Caco-2 (cell line): ENCODE measurements at regions not wholly inside any gene's neighbourhood (a gene's known extent, or its start where the extent isn't known, plus 50 kb on each side); places are given as distances from the start of the nearest gene placed in this dataset.
A peak's percentile ranks its signal among the peaks of the same experiment; 100 is the strongest.

Experiments
- BruUV-seq: library from RNA; stranded (reverse); fragments of 400-500 nt; replicated peaks from 2 replicates; lab custom pipeline; 2021; lab: Mats Ljungman, UMichigan
- CTCF ChIA-PET: fragments of 300-600 bp; sonication (Branson Sonifier 250); formaldehyde crosslinking; loops from one replicate; lab custom pipeline; 2022; ENCODE audit warnings: antibody characterized with exemption; lab: Charles Lee
- POLR2A ChIA-PET: fragments of 300-600 bp; sonication (Branson Sonifier 250); formaldehyde crosslinking; loops from one replicate; lab custom pipeline; 2022; ENCODE audit warnings: antibody characterized with exemption; lab: Charles Lee
- DNase-seq, 2 experiments: peaks; one replicate each; pipeline versions ENCODE4 v3.0.0 to v3.0.0-alpha.2; 2020 to 2022
- H3K27me3 ChIP-seq: replicated peaks from 2 replicates; pipeline ENCODE4 v1.6.0; 2011; ENCODE audit warnings: low read length; ENCODE audit not compliant: control insufficient read depth, insufficient read depth
- H3K36me3 ChIP-seq: 2 replicates; pipeline ENCODE4 v1.5.1; 2011; ENCODE audit warnings: low read length; ENCODE audit not compliant: control insufficient read depth, insufficient read depth
- H3K4me1 ChIP-seq: fragments of 250-450 bp; sonication (Bioruptor Pico); 2 replicates; pipeline ENCODE4 v1.5.1; 2020; ENCODE audit warnings: mild to moderate bottlenecking
- H3K4me3 ChIP-seq: 2 replicates; pipeline ENCODE4 v1.5.1; 2011; ENCODE audit warnings: low read depth, mild to moderate bottlenecking, control low read depth, low read length
- H3K9me3 ChIP-seq: fragments of 250-450 bp; sonication (Bioruptor Pico); 2 replicates; pipeline ENCODE4 v1.5.1; 2020; ENCODE audit warnings: mild to moderate bottlenecking, moderate library complexity
- H3K27ac Mint-ChIP-seq: one replicate; pipeline ENCODE4 v1.8.0; 2022; ENCODE audit warnings: mixed read lengths; ENCODE audit not compliant: unreplicated experiment
- H3K27me3 Mint-ChIP-seq: one replicate; pipeline ENCODE4 v1.8.0; 2022; ENCODE audit warnings: mixed read lengths; ENCODE audit not compliant: insufficient read depth, unreplicated experiment
- H3K36me3 Mint-ChIP-seq: one replicate; pipeline ENCODE4 v1.8.0; 2022; ENCODE audit warnings: mild to moderate bottlenecking, mixed read lengths; ENCODE audit not compliant: insufficient read depth, unreplicated experiment
- H3K4me1 Mint-ChIP-seq: one replicate; pipeline ENCODE4 v1.8.0; 2022; ENCODE audit warnings: low read depth, mixed read lengths; ENCODE audit not compliant: unreplicated experiment
- H3K4me3 Mint-ChIP-seq: one replicate; pipeline ENCODE4 v1.8.0; 2022; ENCODE audit warnings: mild to moderate bottlenecking, moderate library complexity, mixed read lengths; ENCODE audit not compliant: unreplicated experiment
- H3K9me3 Mint-ChIP-seq: one replicate; pipeline ENCODE4 v1.8.0; 2022; ENCODE audit warnings: mixed read lengths; ENCODE audit not compliant: unreplicated experiment
- intact Hi-C: fragments of 100-400 bp; cut with micrococcal nuclease; formaldehyde crosslinking; loops from one replicate; pipeline ENCODE4 v1.10.0; 2022; ENCODE audit not compliant: unreplicated experiment
- TF ChIP-seq, protein P1 (sequence below), 2 experiments: fragments of 200-600 bp in 1 of 2; IDR thresholded peaks; 1 replicate in 1 of 2; 2 replicates in 1 of 2; pipeline versions ENCODE4 v1.5.1 to v1.8.0; 2011 to 2022; ENCODE audit warnings: antibody characterized with exemption in 1 of 2, control low read depth in 1 of 2, inconsistent platforms in 1 of 2, low read depth in 1 of 2, low read length in 1 of 2, mild to moderate bottlenecking in 1 of 2, moderate library complexity in 1 of 2; ENCODE audit not compliant: insufficient read depth in 1 of 2, severe bottlenecking in 1 of 2, unreplicated experiment in 1 of 2

DNA sequence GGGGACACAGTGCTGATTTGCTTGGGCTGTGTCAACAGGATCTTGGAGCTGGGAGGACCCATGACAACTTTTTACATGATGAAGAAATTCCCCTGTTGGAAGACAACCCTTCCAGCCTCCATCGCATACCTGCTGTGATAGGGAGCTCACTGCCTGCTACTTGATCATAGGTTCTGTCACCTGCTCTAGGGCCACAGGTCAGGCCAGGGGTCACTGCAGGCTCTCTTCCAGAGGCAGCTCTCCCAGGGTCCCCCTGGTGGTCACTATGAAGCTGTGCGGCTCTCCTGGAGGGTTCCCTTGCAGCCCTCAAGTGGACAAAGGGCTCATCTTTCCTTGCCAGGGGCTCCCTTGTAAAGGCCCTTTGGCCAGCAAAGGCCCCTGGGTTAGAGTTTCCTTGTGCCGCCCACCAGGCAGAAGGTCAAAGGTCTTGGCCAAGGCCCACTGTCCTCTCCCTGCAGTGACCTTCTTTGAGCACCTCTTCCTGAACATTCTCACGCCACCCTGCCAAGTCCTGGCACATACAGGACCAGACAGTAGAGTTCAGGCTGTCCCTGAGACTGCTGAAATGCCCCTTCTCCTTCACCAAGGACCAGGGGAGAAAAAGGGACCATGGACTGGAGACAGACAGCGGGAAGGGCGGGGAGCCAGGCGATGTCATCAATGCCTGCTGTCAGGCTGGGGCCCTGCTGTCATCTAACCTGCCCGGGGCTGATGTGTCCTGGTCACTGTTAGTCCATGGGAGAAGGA is 345.1 kb downstream of the DYSF start:
- TF ChIP-seq, protein P1, sequence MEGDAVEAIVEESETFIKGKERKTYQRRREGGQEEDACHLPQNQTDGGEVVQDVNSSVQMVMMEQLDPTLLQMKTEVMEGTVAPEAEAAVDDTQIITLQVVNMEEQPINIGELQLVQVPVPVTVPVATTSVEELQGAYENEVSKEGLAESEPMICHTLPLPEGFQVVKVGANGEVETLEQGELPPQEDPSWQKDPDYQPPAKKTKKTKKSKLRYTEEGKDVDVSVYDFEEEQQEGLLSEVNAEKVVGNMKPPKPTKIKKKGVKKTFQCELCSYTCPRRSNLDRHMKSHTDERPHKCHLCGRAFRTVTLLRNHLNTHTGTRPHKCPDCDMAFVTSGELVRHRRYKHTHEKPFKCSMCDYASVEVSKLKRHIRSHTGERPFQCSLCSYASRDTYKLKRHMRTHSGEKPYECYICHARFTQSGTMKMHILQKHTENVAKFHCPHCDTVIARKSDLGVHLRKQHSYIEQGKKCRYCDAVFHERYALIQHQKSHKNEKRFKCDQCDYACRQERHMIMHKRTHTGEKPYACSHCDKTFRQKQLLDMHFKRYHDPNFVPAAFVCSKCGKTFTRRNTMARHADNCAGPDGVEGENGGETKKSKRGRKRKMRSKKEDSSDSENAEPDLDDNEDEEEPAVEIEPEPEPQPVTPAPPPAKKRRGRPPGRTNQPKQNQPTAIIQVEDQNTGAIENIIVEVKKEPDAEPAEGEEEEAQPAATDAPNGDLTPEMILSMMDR (IDR thresholded peaks at IDR 0.05; ENCODE audit: insufficient read depth in 1 of 2, low read depth in 1 of 2, low read length in 1 of 2, severe bottlenecking in 1 of 2, unreplicated experiment in 1 of 2), result peak; percentile 88 to 92
- peaks cover 28% of the 10 kb centered on the region for H3K4me1 Mint-ChIP-seq
- CTCF ChIA-PET, result interaction anchor here (0.7 to 2.7 kb wide), 9 partner anchors 14 to 352 kb away, joined by 3 to 11 read pairs (median 4); no protein-coding TSS in a partner anchor

GRCh38 chr2:71797035-71797810 is 343.9 kb downstream of the DYSF start:
- intact Hi-C loops, result loop anchor here (5.0 kb wide), 1 partner anchor 110 kb away; no protein-coding TSS in a partner anchor
- TF ChIP-seq, protein P1 (IDR thresholded peaks at IDR 0.05; ENCODE audit: insufficient read depth in 1 of 2, low read depth in 1 of 2, low read length in 1 of 2, severe bottlenecking in 1 of 2, unreplicated experiment in 1 of 2), result no peak
- Mint-ChIP-seq H3K4me3 (no peak overlapping the region), H3K4me1 (peaks cover 37% of the 10 kb centered on the region), H3K36me3 (no peaks in the 10 kb centered on the region), H3K9me3 (no peaks in the 10 kb centered on the region), H3K27ac (peak overlapping the region; percentile 61), H3K27me3 (no peaks in the 10 kb centered on the region)
- BruUV-seq, result no TSS peak
- CTCF ChIA-PET, result interaction anchor here (0.7 to 2.7 kb wide), 5 partner anchors 12 to 354 kb away, joined by 3 to 11 read pairs (median 8); no protein-coding TSS in a partner anchor
- Histone ChIP-seq H3K4me1 (peaks cover 43% of the 10 kb centered on the region), H3K27me3 (no peaks in the 10 kb centered on the region), H3K9me3 (no peaks in the 10 kb centered on the region), H3K4me3 (no peak overlapping the region), H3K36me3 (no peaks in the 10 kb centered on the region)
- DNase-seq, result no peak
- POLR2A ChIA-PET, result no interaction called here

More for the DNA sequence above, 345.1 kb downstream of the DYSF start:
- Histone ChIP-seq H3K4me3 (no peak overlapping the region), H3K4me1 (peaks cover 32% of the 10 kb centered on the region), H3K36me3 (no peaks in the 10 kb centered on the region), H3K9me3 (no peaks in the 10 kb centered on the region), H3K27me3 (no peaks in the 10 kb centered on the region)
- no peak overlapping the region for H3K27ac Mint-ChIP-seq
- intact Hi-C loops, result loop anchor here (1.0 to 5.0 kb wide), 5 partner anchors 19 to 253 kb away; no protein-coding TSS in a partner anchor
- H3K27me3 Mint-ChIP-seq, result no peaks in the 10 kb centered on the region
- POLR2A ChIA-PET, result interaction anchor here (0.6 kb wide), 1 partner anchor 493 kb away, joined by 3 read pairs; no protein-coding TSS in a partner anchor
- BruUV-seq, result no TSS peak
- H3K9me3 Mint-ChIP-seq, result no peaks in the 10 kb centered on the region
- peak; percentile 71 to 80 for DNase-seq
- H3K36me3 Mint-ChIP-seq, result no peaks in the 10 kb centered on the region
- no peak overlapping the region for H3K4me3 Mint-ChIP-seq

DNA sequence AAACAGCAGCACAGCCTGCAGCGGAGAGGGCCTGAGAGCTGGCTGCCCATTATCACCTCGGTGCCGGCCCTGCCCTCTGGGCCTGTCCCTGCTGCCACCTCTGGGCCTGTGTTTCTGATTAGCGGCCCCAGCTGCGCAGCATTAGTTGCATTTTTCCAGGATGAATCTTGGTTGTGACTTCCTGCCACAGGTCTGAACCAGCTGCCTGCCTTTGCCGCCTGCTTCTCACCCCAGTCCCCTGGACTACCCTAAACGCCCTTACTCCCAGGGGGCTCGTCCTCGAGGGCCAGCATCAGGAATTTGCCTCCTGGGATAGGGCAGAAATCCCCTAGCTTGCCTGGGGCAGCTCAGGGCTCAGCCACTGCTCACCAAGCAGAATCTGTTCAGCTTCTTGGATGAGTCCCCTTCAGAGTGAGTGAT is 342.8 kb downstream of the DYSF start:
- Histone ChIP-seq H3K27me3 (no peaks in the 10 kb centered on the region), H3K4me1 (peaks cover 43% of the 10 kb centered on the region), H3K36me3 (no peaks in the 10 kb centered on the region), H3K9me3 (no peaks in the 10 kb centered on the region), H3K4me3 (no peak overlapping the region)
- peak in 1 of 2 experiments; percentile 44 for DNase-seq
- H3K4me3 Mint-ChIP-seq, result no peak overlapping the region
- H3K4me1 Mint-ChIP-seq, result peaks cover 37% of the 10 kb centered on the region
- intact Hi-C loops, result loop anchor here (5.0 kb wide), 1 partner anchor 109 kb away; no protein-coding TSS in a partner anchor
- BruUV-seq, result no TSS peak
- H3K27me3 Mint-ChIP-seq, result no peaks in the 10 kb centered on the region
- no peaks in the 10 kb centered on the region for H3K9me3 Mint-ChIP-seq
- TF ChIP-seq, protein P1 (IDR thresholded peaks at IDR 0.05; ENCODE audit: insufficient read depth in 1 of 2, low read depth in 1 of 2, low read length in 1 of 2, severe bottlenecking in 1 of 2, unreplicated experiment in 1 of 2), result no peak
- no peaks in the 10 kb centered on the region for H3K36me3 Mint-ChIP-seq
- POLR2A ChIA-PET, result no interaction called here
- CTCF ChIA-PET, result interaction anchor here (0.7 to 2.7 kb wide), 5 partner anchors 11 to 355 kb away, joined by 3 to 8 read pairs (median 4); no protein-coding TSS in a partner anchor
- H3K27ac Mint-ChIP-seq, result no peak overlapping the region
